Ishikawa (cell line): ENCODE measurements at regions not wholly inside any gene's neighbourhood (a gene's known extent, or its start where the extent isn't known, plus 50 kb on each side); places are given as distances from the start of the nearest gene placed in this dataset.

Experiments used
- CEBPB ChIP-seq: IDR thresholded peaks from 2 replicates; pipeline ENCODE4 v1.6.1; 2012
- CREB1 ChIP-seq: IDR thresholded peaks from 2 replicates; pipeline ENCODE4 v1.6.1; 2012; ENCODE audit warnings: low read depth
- EGR1 ChIP-seq: IDR thresholded peaks from 2 replicates; pipeline ENCODE4 v1.6.1; 2012
- EP300 ChIP-seq: IDR thresholded peaks from 2 replicates; pipeline ENCODE4 v1.6.1; 2012; ENCODE audit warnings: borderline replicate concordance
- FOXM1 ChIP-seq: IDR thresholded peaks from 2 replicates; pipeline ENCODE4 v1.6.1; 2012; ENCODE audit warnings: low read depth, borderline replicate concordance
- NFIC ChIP-seq: IDR thresholded peaks from 2 replicates; pipeline ENCODE4 v1.6.1; 2012
- RAD21 ChIP-seq: IDR thresholded peaks from 2 replicates; pipeline ENCODE4 v1.6.1; 2012; ENCODE audit warnings: low read depth
- TAF1 ChIP-seq: IDR thresholded peaks from 2 replicates; pipeline ENCODE4 v1.6.1; 2012; ENCODE audit warnings: low read depth, mild to moderate bottlenecking
- TCF12 ChIP-seq: IDR thresholded peaks from 2 replicates; pipeline ENCODE4 v1.6.1; 2012; ENCODE audit warnings: low read depth
- TEAD4 ChIP-seq: IDR thresholded peaks from 2 replicates; pipeline ENCODE4 v1.6.1; 2012
- YY1 ChIP-seq: IDR thresholded peaks from 2 replicates; pipeline ENCODE4 v1.6.1; 2012; ENCODE audit warnings: low read depth
- ZBTB7A ChIP-seq: IDR thresholded peaks from 2 replicates; pipeline ENCODE4 v1.6.1; 2012; ENCODE audit warnings: low read depth
- TF ChIP-seq, protein P1 (sequence below): IDR thresholded peaks from 2 replicates; pipeline ENCODE4 v1.6.1; 2012
- TF ChIP-seq, protein P2 (sequence below): IDR thresholded peaks from 2 replicates; pipeline ENCODE4 v1.6.1; 2012
- TF ChIP-seq, protein P3 (sequence below): IDR thresholded peaks from 2 replicates; pipeline ENCODE4 v1.6.1; 2012; ENCODE audit warnings: low read depth, mild to moderate bottlenecking

DNA sequence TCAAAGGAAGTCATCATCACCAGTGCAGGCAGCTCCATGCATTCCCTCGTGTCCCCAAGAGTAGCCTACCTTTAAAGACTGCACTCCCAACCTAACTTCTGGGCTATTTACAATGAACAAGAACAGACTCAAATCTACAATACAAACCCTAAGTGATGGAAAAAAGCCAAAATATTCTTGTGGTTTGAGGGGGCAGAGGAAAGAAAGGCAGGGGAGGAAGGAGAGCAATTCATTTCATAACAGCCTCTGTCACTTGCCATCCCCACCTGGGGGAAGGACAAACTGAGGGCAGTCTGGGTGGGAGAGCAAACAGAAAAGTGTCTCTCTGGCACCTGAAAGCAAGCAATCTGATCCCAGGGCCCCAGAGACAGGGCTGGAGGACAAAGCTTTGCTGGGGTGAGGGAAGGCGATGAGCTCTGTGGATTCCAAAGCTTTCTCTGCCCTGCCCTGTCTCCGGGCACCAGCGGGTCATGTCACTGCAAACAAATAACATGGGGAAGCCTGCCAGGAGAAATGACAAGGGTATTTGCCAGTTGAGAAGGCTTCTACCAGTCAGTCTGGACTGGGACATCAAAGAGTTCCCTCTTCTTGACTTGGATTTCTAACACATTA is 528.0 kb upstream of the TNP1 start:
- TF ChIP-seq ZBTB7A: no peak
- TF ChIP-seq TEAD4: no peak
- TF ChIP-seq CEBPB: no peak
- TF ChIP-seq NFIC: no peak
- TF ChIP-seq EGR1: no peak
- TF ChIP-seq EP300: no peak
- no peak for TF ChIP-seq TAF1
- no peak for TF ChIP-seq RAD21
- TF ChIP-seq, protein P1, sequence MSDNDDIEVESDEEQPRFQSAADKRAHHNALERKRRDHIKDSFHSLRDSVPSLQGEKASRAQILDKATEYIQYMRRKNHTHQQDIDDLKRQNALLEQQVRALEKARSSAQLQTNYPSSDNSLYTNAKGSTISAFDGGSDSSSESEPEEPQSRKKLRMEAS: no peak
- TF ChIP-seq, protein P2, sequence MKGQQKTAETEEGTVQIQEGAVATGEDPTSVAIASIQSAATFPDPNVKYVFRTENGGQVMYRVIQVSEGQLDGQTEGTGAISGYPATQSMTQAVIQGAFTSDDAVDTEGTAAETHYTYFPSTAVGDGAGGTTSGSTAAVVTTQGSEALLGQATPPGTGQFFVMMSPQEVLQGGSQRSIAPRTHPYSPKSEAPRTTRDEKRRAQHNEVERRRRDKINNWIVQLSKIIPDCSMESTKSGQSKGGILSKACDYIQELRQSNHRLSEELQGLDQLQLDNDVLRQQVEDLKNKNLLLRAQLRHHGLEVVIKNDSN: no peak
- no peak for TF ChIP-seq TCF12
- no peak for TF ChIP-seq FOXM1
- no peak for TF ChIP-seq CREB1
- TF ChIP-seq, protein P3, sequence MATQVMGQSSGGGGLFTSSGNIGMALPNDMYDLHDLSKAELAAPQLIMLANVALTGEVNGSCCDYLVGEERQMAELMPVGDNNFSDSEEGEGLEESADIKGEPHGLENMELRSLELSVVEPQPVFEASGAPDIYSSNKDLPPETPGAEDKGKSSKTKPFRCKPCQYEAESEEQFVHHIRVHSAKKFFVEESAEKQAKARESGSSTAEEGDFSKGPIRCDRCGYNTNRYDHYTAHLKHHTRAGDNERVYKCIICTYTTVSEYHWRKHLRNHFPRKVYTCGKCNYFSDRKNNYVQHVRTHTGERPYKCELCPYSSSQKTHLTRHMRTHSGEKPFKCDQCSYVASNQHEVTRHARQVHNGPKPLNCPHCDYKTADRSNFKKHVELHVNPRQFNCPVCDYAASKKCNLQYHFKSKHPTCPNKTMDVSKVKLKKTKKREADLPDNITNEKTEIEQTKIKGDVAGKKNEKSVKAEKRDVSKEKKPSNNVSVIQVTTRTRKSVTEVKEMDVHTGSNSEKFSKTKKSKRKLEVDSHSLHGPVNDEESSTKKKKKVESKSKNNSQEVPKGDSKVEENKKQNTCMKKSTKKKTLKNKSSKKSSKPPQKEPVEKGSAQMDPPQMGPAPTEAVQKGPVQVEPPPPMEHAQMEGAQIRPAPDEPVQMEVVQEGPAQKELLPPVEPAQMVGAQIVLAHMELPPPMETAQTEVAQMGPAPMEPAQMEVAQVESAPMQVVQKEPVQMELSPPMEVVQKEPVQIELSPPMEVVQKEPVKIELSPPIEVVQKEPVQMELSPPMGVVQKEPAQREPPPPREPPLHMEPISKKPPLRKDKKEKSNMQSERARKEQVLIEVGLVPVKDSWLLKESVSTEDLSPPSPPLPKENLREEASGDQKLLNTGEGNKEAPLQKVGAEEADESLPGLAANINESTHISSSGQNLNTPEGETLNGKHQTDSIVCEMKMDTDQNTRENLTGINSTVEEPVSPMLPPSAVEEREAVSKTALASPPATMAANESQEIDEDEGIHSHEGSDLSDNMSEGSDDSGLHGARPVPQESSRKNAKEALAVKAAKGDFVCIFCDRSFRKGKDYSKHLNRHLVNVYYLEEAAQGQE: no peak
- TF ChIP-seq YY1: no peak

DNA sequence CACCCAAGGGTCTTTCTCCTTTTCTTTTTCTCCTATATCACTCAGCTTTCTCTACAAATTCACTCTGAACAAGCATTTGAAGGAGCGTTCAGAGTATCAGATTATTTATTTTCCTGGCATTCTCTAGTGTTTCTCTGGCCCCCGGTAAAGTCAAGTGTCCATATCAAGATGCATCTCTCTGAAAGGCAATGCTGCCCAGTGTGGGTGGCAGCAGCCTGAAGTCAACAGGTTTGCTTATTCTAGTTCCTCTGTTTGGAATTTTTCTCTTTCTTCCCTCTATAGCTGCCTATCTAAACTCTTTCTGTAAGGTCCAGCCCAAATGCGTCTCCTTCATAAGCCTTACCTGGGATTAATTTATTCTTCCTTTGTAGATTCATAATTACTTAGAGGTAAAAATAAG is 526.2 kb upstream of the TNP1 start:
- TF ChIP-seq RAD21 (no peak), FOXM1 (no peak), EGR1 (no peak), TAF1 (no peak), ZBTB7A (no peak), CREB1 (no peak), NFIC (no peak), EP300 (no peak), TCF12 (no peak), YY1 (no peak), TEAD4 (no peak), CEBPB (no peak)
- TF ChIP-seq, protein P3: no peak
- TF ChIP-seq, protein P2: no peak
- TF ChIP-seq, protein P1: no peak

DNA sequence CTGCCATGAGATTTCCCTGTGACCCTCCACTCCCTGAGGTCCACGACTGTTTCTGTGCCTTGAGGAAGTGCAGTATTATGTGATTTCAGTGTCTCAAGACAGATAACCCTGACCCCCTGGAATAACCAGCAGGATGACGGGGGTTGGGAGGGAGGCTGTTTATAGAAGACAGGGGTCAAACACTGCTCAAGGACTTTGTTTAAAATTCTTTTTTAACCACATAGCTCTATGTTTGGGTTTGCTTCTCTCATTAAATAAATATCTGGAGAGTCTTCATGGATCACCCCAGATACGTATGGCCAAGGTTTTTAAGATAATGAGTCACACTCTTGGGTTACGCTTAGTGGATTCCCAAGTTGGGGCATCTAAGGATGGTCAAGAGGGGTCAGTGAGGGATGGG is 523.8 kb upstream of the TNP1 start:
- TF ChIP-seq RAD21 (no peak), YY1 (no peak), TAF1 (no peak), TEAD4 (no peak), NFIC (no peak), ZBTB7A (no peak), TCF12 (no peak), FOXM1 (no peak), EGR1 (no peak), CREB1 (no peak), CEBPB (no peak), EP300 (no peak)
- TF ChIP-seq, protein P1: no peak
- TF ChIP-seq, protein P2: no peak
- TF ChIP-seq, protein P3: no peak
